Karpas-422 (cell line): ENCODE measurements at regions not wholly inside any gene's neighbourhood (a gene's known extent, or its start where the extent isn't known, plus 50 kb on each side); places are given as distances from the start of the nearest gene placed in this dataset.

Experiments
- DNase-seq: peaks from one replicate; pipeline ENCODE4 v3.0.0-alpha.2; 2015
- H2AFZ ChIP-seq: fragments of 200-600 bp; sonication (generic); 2 replicates; pipeline ENCODE4 v1.6.1; 2014; ENCODE audit warnings: antibody characterized with exemption, low read length, mixed read lengths
- H3K27ac ChIP-seq: fragments of 200-600 bp; sonication (generic); 2 replicates; pipeline ENCODE4 v1.5.1; 2014; ENCODE audit warnings: mild to moderate bottlenecking, low read length, moderate library complexity
- H3K27me3 ChIP-seq: fragments of 200-600 bp; sonication (generic); 2 replicates; pipeline ENCODE4 v1.6.1; 2014; ENCODE audit warnings: low read length, mixed read lengths
- H3K36me3 ChIP-seq: fragments of 200-600 bp; sonication (generic); 2 replicates; pipeline ENCODE4 v1.6.1; 2014; ENCODE audit warnings: low read length, mixed read lengths; ENCODE audit not compliant: insufficient read depth
- H3K4me1 ChIP-seq: fragments of 200-600 bp; sonication (generic); 2 replicates; pipeline ENCODE4 v1.6.1; 2014; ENCODE audit warnings: mild to moderate bottlenecking, low read length, mixed read lengths
- H3K4me2 ChIP-seq: fragments of 200-600 bp; sonication (generic); 2 replicates; pipeline ENCODE4 v1.6.1; 2014; ENCODE audit warnings: low read length, low read depth, mild to moderate bottlenecking; ENCODE audit not compliant: poor library complexity, severe bottlenecking
- H3K4me3 ChIP-seq: fragments of 200-600 bp; sonication (generic); 2 replicates; pipeline ENCODE4 v1.5.1; 2014; ENCODE audit warnings: mild to moderate bottlenecking, antibody characterized with exemption, low read length, mixed read lengths
- H3K79me2 ChIP-seq: fragments of 200-600 bp; sonication (generic); 2 replicates; pipeline ENCODE4 v1.6.1; 2014; ENCODE audit warnings: mild to moderate bottlenecking, low read length, mixed read lengths
- H3K9ac ChIP-seq: fragments of 200-600 bp; sonication (generic); 2 replicates; pipeline ENCODE4 v1.6.0; 2014; ENCODE audit warnings: low read length
- H3K9me2 ChIP-seq: fragments of 200-600 bp; sonication (generic), shearing (Covaris generic); replicated peaks from 2 replicates; pipeline ENCODE4 v1.6.0; 2014; ENCODE audit warnings: mild to moderate bottlenecking, low read length, moderate library complexity; ENCODE audit not compliant: insufficient read depth
- H3K9me3 ChIP-seq: fragments of 300-700, 200-600 bp; sonication (generic); 2 replicates; pipeline ENCODE4 v1.6.1; 2014; ENCODE audit warnings: low read length, mixed read lengths
- H4K20me1 ChIP-seq: fragments of 200-600 bp; sonication (generic); 2 replicates; pipeline ENCODE4 v1.6.1; 2014; ENCODE audit warnings: mild to moderate bottlenecking, antibody characterized with exemption, low read length, low read depth; ENCODE audit not compliant: insufficient read depth

- Histone ChIP-seq H2AFZ (no peak overlapping the region), H4K20me1 (no peaks in the 10 kb centered on the region), H3K9me3 (no peaks in the 10 kb centered on the region), H3K9ac (no peak overlapping the region), H3K27me3 (no peaks in the 10 kb centered on the region), H3K4me2 (no peak overlapping the region), H3K36me3 (no peaks in the 10 kb centered on the region), H3K4me1 (no peaks in the 10 kb centered on the region), H3K4me3 (no peak overlapping the region), H3K27ac (no peak overlapping the region), H3K79me2 (no peaks in the 10 kb centered on the region), H3K9me2 (no peaks in the 10 kb centered on the region)
- no peak for DNase-seq
Observed at GRCh38 chr11:20259506-20259905, 99.2 kb upstream of the DBX1 start.

GRCh38 chr11:20258376-20258895 lies 98.2 kb upstream of the DBX1 start:
- Histone ChIP-seq H3K27me3 (no peaks in the 10 kb centered on the region), H2AFZ (no peak overlapping the region), H3K4me3 (no peak overlapping the region), H3K9me2 (no peaks in the 10 kb centered on the region), H3K4me1 (no peaks in the 10 kb centered on the region), H3K27ac (no peak overlapping the region), H3K36me3 (no peaks in the 10 kb centered on the region), H3K4me2 (no peak overlapping the region), H3K9me3 (no peaks in the 10 kb centered on the region), H4K20me1 (no peaks in the 10 kb centered on the region), H3K9ac (no peak overlapping the region), H3K79me2 (no peaks in the 10 kb centered on the region)
- DNase-seq, result no peak

GRCh38 chr11:20256925-20257324 lies 96.7 kb upstream of the DBX1 start:
- H3K79me2 ChIP-seq, result no peaks in the 10 kb centered on the region
- H3K36me3 ChIP-seq, result no peaks in the 10 kb centered on the region
- H2AFZ ChIP-seq, result no peak overlapping the region
- H4K20me1 ChIP-seq, result no peaks in the 10 kb centered on the region
- no peak overlapping the region for H3K9ac ChIP-seq
- no peak overlapping the region for H3K4me2 ChIP-seq
- no peak for DNase-seq
- no peaks in the 10 kb centered on the region for H3K4me1 ChIP-seq
- no peak overlapping the region for H3K4me3 ChIP-seq
- no peak overlapping the region for H3K27ac ChIP-seq
- H3K27me3 ChIP-seq, result no peaks in the 10 kb centered on the region
- H3K9me2 ChIP-seq, result no peaks in the 10 kb centered on the region
- H3K9me3 ChIP-seq, result no peaks in the 10 kb centered on the region

DNA sequence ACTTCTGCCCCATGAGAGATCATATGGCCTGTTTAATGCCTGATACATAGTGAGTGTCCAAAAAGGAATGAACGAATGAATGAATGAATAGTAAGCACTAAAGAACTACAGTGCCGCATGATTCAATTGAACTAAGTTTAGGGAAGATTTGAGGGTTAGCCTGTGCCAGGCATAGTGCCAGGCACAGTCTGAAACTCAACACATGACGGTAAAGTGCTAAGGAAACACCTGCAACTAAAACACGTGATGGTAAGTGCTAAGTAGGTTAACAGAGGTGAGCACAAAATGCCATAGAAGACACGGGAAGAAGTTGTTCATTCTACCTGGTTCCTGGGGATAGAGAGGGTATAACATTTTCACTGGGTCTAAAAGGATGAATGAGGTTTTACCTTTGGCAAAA lies 93.5 kb upstream of the DBX1 start:
- Histone ChIP-seq H4K20me1 (no peaks in the 10 kb centered on the region), H3K4me1 (no peaks in the 10 kb centered on the region), H3K9me2 (no peaks in the 10 kb centered on the region), H3K9ac (no peak overlapping the region), H3K79me2 (no peaks in the 10 kb centered on the region), H2AFZ (no peak overlapping the region), H3K27ac (no peak overlapping the region), H3K4me2 (no peak overlapping the region), H3K27me3 (no peaks in the 10 kb centered on the region), H3K9me3 (no peaks in the 10 kb centered on the region), H3K4me3 (no peak overlapping the region), H3K36me3 (no peaks in the 10 kb centered on the region)
- DNase-seq, result no peak

DNA sequence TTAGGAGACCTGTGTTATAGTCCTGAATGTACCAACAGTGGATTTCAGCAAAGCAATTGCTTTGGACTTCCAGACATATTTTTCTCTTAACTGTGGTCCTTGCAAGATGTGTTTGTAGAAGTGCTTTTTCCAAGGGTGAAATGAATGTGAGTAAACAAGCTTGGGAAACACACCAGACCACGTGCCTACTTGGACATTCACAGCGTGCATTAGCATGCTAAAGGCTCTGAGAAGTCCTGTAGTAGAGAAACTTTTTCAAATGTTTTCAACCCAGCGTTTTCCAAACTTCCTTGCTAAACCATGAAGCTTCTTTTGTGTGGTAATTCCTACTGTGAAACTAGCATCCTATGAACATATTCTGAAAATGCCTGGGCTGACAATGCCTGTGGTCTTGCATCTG lies 91.2 kb upstream of the DBX1 start:
- Histone ChIP-seq H3K4me1 (no peaks in the 10 kb centered on the region), H3K4me2 (no peak overlapping the region), H3K9ac (no peak overlapping the region), H3K9me3 (no peaks in the 10 kb centered on the region), H3K4me3 (no peak overlapping the region), H3K79me2 (no peaks in the 10 kb centered on the region), H3K36me3 (no peaks in the 10 kb centered on the region), H3K9me2 (no peaks in the 10 kb centered on the region), H3K27me3 (no peaks in the 10 kb centered on the region), H4K20me1 (no peaks in the 10 kb centered on the region), H3K27ac (no peak overlapping the region), H2AFZ (no peak overlapping the region)
- DNase-seq, result no peak

- no peaks in the 10 kb centered on the region for H4K20me1 ChIP-seq
- H3K4me2 ChIP-seq, result no peak overlapping the region
- H3K9ac ChIP-seq, result no peak overlapping the region
- H3K4me1 ChIP-seq, result no peaks in the 10 kb centered on the region
- no peak overlapping the region for H2AFZ ChIP-seq
- H3K27ac ChIP-seq, result no peak overlapping the region
- no peak overlapping the region for H3K4me3 ChIP-seq
- no peaks in the 10 kb centered on the region for H3K9me3 ChIP-seq
- H3K36me3 ChIP-seq, result no peaks in the 10 kb centered on the region
- no peaks in the 10 kb centered on the region for H3K79me2 ChIP-seq
- DNase-seq, result no peak
- H3K9me2 ChIP-seq, result no peaks in the 10 kb centered on the region
- H3K27me3 ChIP-seq, result no peaks in the 10 kb centered on the region
Observed at GRCh38 chr11:20250644-20251247, 90.5 kb upstream of the DBX1 start.

DNA sequence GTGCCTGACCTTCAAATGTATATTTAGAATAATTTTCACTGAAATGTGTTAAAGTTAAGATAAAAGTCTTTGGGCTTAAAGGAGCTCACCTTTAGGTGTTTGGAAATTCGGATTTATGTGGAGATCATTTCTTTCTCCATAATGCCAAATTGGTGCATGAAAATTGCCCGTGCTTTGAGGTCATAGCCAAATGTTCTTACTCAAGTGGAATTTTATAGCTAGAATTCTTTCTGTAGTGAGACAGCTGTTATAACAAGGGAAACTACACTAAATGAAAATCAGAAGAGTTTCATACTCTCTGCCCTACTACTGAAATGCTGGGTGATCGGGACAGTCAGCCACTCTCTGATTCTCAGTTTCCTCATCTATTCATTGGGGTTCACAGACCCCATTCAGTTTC lies 89.5 kb upstream of the DBX1 start:
- Histone ChIP-seq H3K9ac (no peak overlapping the region), H3K9me3 (no peaks in the 10 kb centered on the region), H3K4me2 (no peak overlapping the region), H3K4me1 (no peaks in the 10 kb centered on the region), H3K27me3 (no peaks in the 10 kb centered on the region), H3K9me2 (no peaks in the 10 kb centered on the region), H3K27ac (no peak overlapping the region), H3K36me3 (no peaks in the 10 kb centered on the region), H4K20me1 (no peaks in the 10 kb centered on the region), H2AFZ (no peak overlapping the region), H3K79me2 (no peaks in the 10 kb centered on the region), H3K4me3 (no peak overlapping the region)
- DNase-seq, result no peak

- Histone ChIP-seq H2AFZ (no peak overlapping the region), H3K79me2 (no peaks in the 10 kb centered on the region), H3K27me3 (no peaks in the 10 kb centered on the region), H3K9ac (no peak overlapping the region), H3K36me3 (no peaks in the 10 kb centered on the region), H3K27ac (no peak overlapping the region), H3K9me3 (no peaks in the 10 kb centered on the region), H3K4me1 (no peaks in the 10 kb centered on the region), H3K4me2 (no peak overlapping the region), H4K20me1 (no peaks in the 10 kb centered on the region), H3K4me3 (no peak overlapping the region), H3K9me2 (no peaks in the 10 kb centered on the region)
- no peak for DNase-seq
Observed at GRCh38 chr11:20249378-20249777, 89.1 kb upstream of the DBX1 start.

- Histone ChIP-seq H3K4me2 (no peak overlapping the region), H3K4me1 (no peaks in the 10 kb centered on the region), H3K9ac (no peak overlapping the region), H3K9me2 (no peaks in the 10 kb centered on the region), H4K20me1 (no peaks in the 10 kb centered on the region), H3K9me3 (no peaks in the 10 kb centered on the region), H3K27me3 (no peaks in the 10 kb centered on the region), H3K79me2 (no peaks in the 10 kb centered on the region), H3K4me3 (no peak overlapping the region), H3K36me3 (no peaks in the 10 kb centered on the region), H3K27ac (no peak overlapping the region), H2AFZ (no peak overlapping the region)
- DNase-seq, result no peak
Observed at GRCh38 chr11:20248871-20249270, 88.6 kb upstream of the DBX1 start.
